ENCODE measurements at regions not wholly inside any gene's neighbourhood (a gene's known extent, or its start where the extent isn't known, plus 50 kb on each side); places are given as distances from the start of the nearest gene placed in this dataset.
A peak's percentile ranks its signal among the peaks of the same experiment; 100 is the strongest.

- DNase-seq = no peak
Measured at GRCh38 chr11:28536504-28537267, 428.5 kb downstream of the METTL15 start.

- DNase-seq = no peak
Measured at GRCh38 chr11:28535677-28536076, 427.5 kb downstream of the METTL15 start.

GRCh38 chr11:28529540-28530410, 421.6 kb downstream of the METTL15 start:
- peak; percentile 19 to 48 (median 40) for DNase-seq

GRCh38 chr11:28529046-28529445, 420.9 kb downstream of the METTL15 start:
- peak in 1 of 3 donors; percentile 41 for DNase-seq

- no peak for DNase-seq
Measured at GRCh38 chr11:28528217-28528616, 420.0 kb downstream of the METTL15 start.

GRCh38 chr11:28526406-28526751, 418.2 kb downstream of the METTL15 start:
- no peak for DNase-seq

GRCh38 chr11:28525636-28526405, 417.6 kb downstream of the METTL15 start:
- DNase-seq = no peak

- no peak for DNase-seq
Measured at GRCh38 chr11:28524098-28524497, 415.9 kb downstream of the METTL15 start.

- no peak for DNase-seq
Measured at GRCh38 chr11:28521075-28521474, 412.9 kb downstream of the METTL15 start.

GRCh38 chr11:28520291-28520690, 412.1 kb downstream of the METTL15 start:
- no peak for DNase-seq

GRCh38 chr11:28518825-28519224, 410.6 kb downstream of the METTL15 start:
- no peak for DNase-seq

- DNase-seq = no peak
Measured at GRCh38 chr11:28517621-28518020, 409.4 kb downstream of the METTL15 start.

GRCh38 chr11:28514391-28514790, 406.2 kb downstream of the METTL15 start:
- peak in 1 of 3 donors; percentile 13 for DNase-seq

GRCh38 chr11:28512143-28512756, 404.1 kb downstream of the METTL15 start:
- no peak for DNase-seq

- DNase-seq = no peak
Measured at GRCh38 chr11:28505232-28505631, 397.0 kb downstream of the METTL15 start.

- DNase-seq = no peak
Measured at GRCh38 chr11:28504555-28505110, 396.4 kb downstream of the METTL15 start.

- no peak for DNase-seq
Measured at GRCh38 chr11:28495333-28495732, 387.1 kb downstream of the METTL15 start.

- DNase-seq = no peak
Measured at GRCh38 chr11:28491431-28491830, 383.2 kb downstream of the METTL15 start.

- no peak for DNase-seq
Measured at GRCh38 chr11:28490773-28491382, 382.7 kb downstream of the METTL15 start.

GRCh38 chr11:28488336-28488735, 380.1 kb downstream of the METTL15 start:
- no peak for DNase-seq
